ENCODE measurements at regions not wholly inside any gene's neighbourhood (a gene's known extent, or its start where the extent isn't known, plus 50 kb on each side); places are given as distances from the start of the nearest gene placed in this dataset.

DNA sequence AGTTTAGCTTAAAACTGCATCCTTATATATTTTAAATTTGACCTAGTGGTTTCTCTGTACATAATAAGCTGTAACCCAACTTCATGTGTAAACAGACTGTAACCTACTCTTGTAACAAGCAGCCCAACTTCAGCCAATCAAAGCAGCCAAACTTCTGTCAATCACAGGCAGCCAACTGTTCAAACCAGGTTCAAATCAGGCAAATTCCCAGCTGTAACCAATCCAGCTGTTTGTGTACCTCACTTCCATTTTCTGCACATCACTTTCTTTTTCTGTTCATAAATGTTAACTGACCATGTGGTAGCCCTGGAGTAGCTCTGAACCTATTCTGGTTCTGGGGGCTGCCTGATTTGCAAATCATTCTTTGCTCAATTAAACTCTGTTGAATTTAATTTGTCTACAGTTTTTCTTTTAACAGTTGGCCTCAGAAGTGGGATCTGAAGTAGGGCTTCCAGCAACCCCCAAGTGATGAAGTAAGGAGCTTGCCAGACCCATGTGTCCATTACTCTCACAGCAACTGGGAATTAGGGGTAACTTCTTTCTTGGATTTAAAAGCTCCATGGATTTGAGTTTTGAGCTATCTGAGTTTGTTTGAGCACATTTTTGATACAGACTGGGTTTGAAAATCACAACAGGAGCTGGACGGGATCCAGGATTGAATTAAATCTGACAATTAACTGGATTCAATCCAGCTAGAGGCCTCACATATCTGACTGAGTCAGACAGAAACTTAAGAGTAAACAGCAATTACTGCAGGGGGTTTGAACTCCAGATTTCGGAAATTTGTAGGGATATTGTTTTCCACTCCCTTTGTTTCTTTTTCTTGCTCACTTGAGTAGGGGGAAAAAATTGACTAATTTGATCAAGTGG, 1569.7 kb upstream of the SLC39A10 start:
- TF ChIP-seq, protein P1, sequence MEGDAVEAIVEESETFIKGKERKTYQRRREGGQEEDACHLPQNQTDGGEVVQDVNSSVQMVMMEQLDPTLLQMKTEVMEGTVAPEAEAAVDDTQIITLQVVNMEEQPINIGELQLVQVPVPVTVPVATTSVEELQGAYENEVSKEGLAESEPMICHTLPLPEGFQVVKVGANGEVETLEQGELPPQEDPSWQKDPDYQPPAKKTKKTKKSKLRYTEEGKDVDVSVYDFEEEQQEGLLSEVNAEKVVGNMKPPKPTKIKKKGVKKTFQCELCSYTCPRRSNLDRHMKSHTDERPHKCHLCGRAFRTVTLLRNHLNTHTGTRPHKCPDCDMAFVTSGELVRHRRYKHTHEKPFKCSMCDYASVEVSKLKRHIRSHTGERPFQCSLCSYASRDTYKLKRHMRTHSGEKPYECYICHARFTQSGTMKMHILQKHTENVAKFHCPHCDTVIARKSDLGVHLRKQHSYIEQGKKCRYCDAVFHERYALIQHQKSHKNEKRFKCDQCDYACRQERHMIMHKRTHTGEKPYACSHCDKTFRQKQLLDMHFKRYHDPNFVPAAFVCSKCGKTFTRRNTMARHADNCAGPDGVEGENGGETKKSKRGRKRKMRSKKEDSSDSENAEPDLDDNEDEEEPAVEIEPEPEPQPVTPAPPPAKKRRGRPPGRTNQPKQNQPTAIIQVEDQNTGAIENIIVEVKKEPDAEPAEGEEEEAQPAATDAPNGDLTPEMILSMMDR (IDR thresholded peaks at IDR 0.05) = no peak
- TF ChIP-seq POLR2AphosphoS5 (IDR thresholded peaks at IDR 0.05) (no peak), POLR2A (IDR thresholded peaks at IDR 0.05) (no peak), EP300 (IDR thresholded peaks at IDR 0.05) (no peak)

Data from stomach (tissue), 4 donors.